ENCODE measurements at regions not wholly inside any gene's neighbourhood (a gene's known extent, or its start where the extent isn't known, plus 50 kb on each side); places are given as distances from the start of the nearest gene placed in this dataset.

DNA sequence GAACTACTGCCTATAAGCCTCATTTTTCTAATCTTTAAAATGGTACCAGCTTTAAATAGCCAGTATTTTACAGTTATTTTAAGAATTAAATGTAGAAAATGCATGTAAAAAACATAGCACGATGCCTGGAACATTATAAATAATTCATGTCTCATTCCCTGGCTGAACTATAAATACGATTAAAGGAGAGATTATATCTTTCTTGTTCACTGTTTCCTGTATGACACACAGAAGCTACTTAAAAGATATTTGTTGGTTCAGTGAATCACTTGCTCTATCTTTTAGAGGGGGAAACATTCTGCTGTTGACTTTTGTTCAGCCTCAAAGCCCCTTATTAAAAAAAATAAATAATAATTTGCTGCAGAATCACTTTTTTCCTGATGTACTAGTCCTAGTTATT lies 406.9 kb downstream of the LRFN5 start:
- no peak for TF ChIP-seq CTCF (conservative IDR thresholded peaks at IDR 0.05)
- TF ChIP-seq ZFX (IDR thresholded peaks at IDR 0.05), result no peak
